ENCODE measurements at regions not wholly inside any gene's neighbourhood (a gene's known extent, or its start where the extent isn't known, plus 50 kb on each side); places are given as distances from the start of the nearest gene placed in this dataset.

DNA sequence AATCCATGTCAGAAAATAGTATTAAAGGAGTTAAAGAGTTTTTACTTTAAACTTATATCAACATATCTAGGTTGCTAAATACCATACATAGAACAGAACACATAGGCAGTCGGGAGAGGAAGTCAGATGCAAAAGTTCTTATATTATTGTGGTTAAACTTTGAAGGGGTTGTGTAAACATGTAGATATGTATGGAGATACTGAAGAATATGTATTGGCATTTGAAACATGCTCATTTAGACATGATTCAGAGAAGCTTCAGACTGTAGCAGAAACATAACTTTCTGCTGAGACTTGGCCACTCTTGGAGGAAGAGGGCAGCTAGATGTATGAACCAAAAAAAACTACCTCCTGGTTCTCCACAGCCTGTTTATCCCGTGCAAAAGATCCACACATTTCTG is 103.5 kb upstream of the FERD3L start:
- BruUV-seq (replicated peaks): no TSS peak
- Mint-ChIP-seq H3K27me3 (ENCODE audit: insufficient read depth, unreplicated experiment) (no peaks in the 10 kb centered on the region), H3K9me3 (ENCODE audit: unreplicated experiment) (no peaks in the 10 kb centered on the region), H3K27ac (ENCODE audit: low read depth, unreplicated experiment) (no peak overlapping the region), H3K4me1 (ENCODE audit: insufficient read depth, unreplicated experiment) (no peaks in the 10 kb centered on the region), H3K4me3 (ENCODE audit: unreplicated experiment) (no peak overlapping the region), H3K36me3 (ENCODE audit: insufficient read depth, unreplicated experiment) (no peaks in the 10 kb centered on the region)
- CTCF ChIA-PET: interaction anchor here (0.6 kb wide), 1 partner anchor 36 kb away, joined by 3 read pairs; no protein-coding TSS in a partner anchor
- intact Hi-C loops (cut with micrococcal nuclease): no loop called here
- POLR2A ChIA-PET: interaction anchor here (0.7 to 0.9 kb wide), 2 partner anchors 14 to 276 kb away, joined by 3 read pairs; no protein-coding TSS in a partner anchor
- no peak for DNase-seq (ENCODE audit: unreplicated experiment)
- no peak for TF ChIP-seq CTCF (IDR thresholded peaks at IDR 0.05; ENCODE audit: unreplicated experiment)

- no TSS peak for BruUV-seq (replicated peaks)
- Mint-ChIP-seq H3K36me3 (ENCODE audit: insufficient read depth, unreplicated experiment) (no peaks in the 10 kb centered on the region), H3K4me3 (ENCODE audit: unreplicated experiment) (no peak overlapping the region), H3K27ac (ENCODE audit: low read depth, unreplicated experiment) (no peak overlapping the region), H3K4me1 (ENCODE audit: insufficient read depth, unreplicated experiment) (no peaks in the 10 kb centered on the region), H3K27me3 (ENCODE audit: insufficient read depth, unreplicated experiment) (no peaks in the 10 kb centered on the region), H3K9me3 (ENCODE audit: unreplicated experiment) (peaks cover 3% of the 10 kb centered on the region)
- ChIA-PET CTCF (interaction anchor here (0.6 to 0.8 kb wide), 2 partner anchors 14 to 35 kb away, joined by 3 to 6 read pairs; no protein-coding TSS in a partner anchor), POLR2A (interaction anchor here (0.7 kb wide), 1 partner anchor 275 kb away, joined by 3 read pairs; no protein-coding TSS in a partner anchor)
- DNase-seq (ENCODE audit: unreplicated experiment): no peak
- no peak for TF ChIP-seq CTCF (IDR thresholded peaks at IDR 0.05; ENCODE audit: unreplicated experiment)
- intact Hi-C loops (cut with micrococcal nuclease): no loop called here
Observed at GRCh38 chr7:19248115-19248514, 102.9 kb upstream of the FERD3L start.

- no peak for TF ChIP-seq CTCF (IDR thresholded peaks at IDR 0.05; ENCODE audit: unreplicated experiment)
- ChIA-PET POLR2A (no interaction called here), CTCF (no interaction called here)
- H3K4me1 Mint-ChIP-seq (ENCODE audit: insufficient read depth, unreplicated experiment): no peaks in the 10 kb centered on the region
- intact Hi-C loops (cut with micrococcal nuclease): no loop called here
- H3K9me3 Mint-ChIP-seq (ENCODE audit: unreplicated experiment): peaks cover 7% of the 10 kb centered on the region
- no peaks in the 10 kb centered on the region for H3K36me3 Mint-ChIP-seq (ENCODE audit: insufficient read depth, unreplicated experiment)
- no peak overlapping the region for H3K27ac Mint-ChIP-seq (ENCODE audit: low read depth, unreplicated experiment)
- H3K27me3 Mint-ChIP-seq (ENCODE audit: insufficient read depth, unreplicated experiment): no peaks in the 10 kb centered on the region
- H3K4me3 Mint-ChIP-seq (ENCODE audit: unreplicated experiment): no peak overlapping the region
- no TSS peak for BruUV-seq (replicated peaks)
- no peak for DNase-seq (ENCODE audit: unreplicated experiment)
Observed at GRCh38 chr7:19247017-19247416, 101.8 kb upstream of the FERD3L start.

DNA sequence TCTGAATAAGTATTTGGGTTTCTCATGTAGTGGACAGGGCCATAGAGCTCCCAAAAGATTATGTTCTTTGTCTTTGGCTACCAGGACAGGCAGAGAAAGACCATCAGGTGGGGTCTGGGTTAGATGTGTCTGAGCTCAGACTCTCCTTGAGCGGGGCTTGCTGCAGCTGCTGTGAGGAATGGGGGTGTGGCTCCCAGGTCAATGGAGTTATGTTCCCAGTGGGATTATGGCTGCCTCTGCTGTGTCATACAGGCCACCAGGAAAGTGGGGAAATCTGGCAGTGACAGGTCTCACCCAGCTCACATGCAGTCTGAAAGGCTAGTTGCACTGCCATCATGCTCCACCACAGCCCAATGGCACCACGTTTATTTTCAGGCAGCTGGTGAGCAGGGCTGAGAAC is 97.0 kb upstream of the FERD3L start:
- no TSS peak for BruUV-seq (replicated peaks)
- Mint-ChIP-seq H3K27ac (ENCODE audit: low read depth, unreplicated experiment) (no peak overlapping the region), H3K36me3 (ENCODE audit: insufficient read depth, unreplicated experiment) (no peaks in the 10 kb centered on the region), H3K27me3 (ENCODE audit: insufficient read depth, unreplicated experiment) (no peaks in the 10 kb centered on the region), H3K9me3 (ENCODE audit: unreplicated experiment) (peaks cover 16% of the 10 kb centered on the region), H3K4me1 (ENCODE audit: insufficient read depth, unreplicated experiment) (no peaks in the 10 kb centered on the region), H3K4me3 (ENCODE audit: unreplicated experiment) (no peak overlapping the region)
- ChIA-PET CTCF (no interaction called here), POLR2A (no interaction called here)
- no peak for DNase-seq (ENCODE audit: unreplicated experiment)
- no peak for TF ChIP-seq CTCF (IDR thresholded peaks at IDR 0.05; ENCODE audit: unreplicated experiment)
- intact Hi-C loops (cut with micrococcal nuclease): no loop called here
